Body of pancreas (tissue), 4 donors: ENCODE measurements at regions not wholly inside any gene's neighbourhood (a gene's known extent, or its start where the extent isn't known, plus 50 kb on each side); places are given as distances from the start of the nearest gene placed in this dataset.

Source experiments
- CTCF ChIP-seq, 7 experiments: fragments of 450-650 bp in 4 of 7; fragments of 200-600 bp in 3 of 7; sonication (generic) in 3 of 7; IDR thresholded peaks; one replicate each; pipeline ENCODE4 v1.5.1; 2016 to 2019; ENCODE audit warnings: antibody characterized with exemption in 7 of 7
- POLR2A ChIP-seq, 3 donors: fragments of 450-650 bp; IDR thresholded peaks; one replicate each; pipeline ENCODE4 v1.6.1; 2016; ENCODE audit warnings: antibody characterized with exemption in 3 of 3, mild to moderate bottlenecking in 2 of 3

DNA sequence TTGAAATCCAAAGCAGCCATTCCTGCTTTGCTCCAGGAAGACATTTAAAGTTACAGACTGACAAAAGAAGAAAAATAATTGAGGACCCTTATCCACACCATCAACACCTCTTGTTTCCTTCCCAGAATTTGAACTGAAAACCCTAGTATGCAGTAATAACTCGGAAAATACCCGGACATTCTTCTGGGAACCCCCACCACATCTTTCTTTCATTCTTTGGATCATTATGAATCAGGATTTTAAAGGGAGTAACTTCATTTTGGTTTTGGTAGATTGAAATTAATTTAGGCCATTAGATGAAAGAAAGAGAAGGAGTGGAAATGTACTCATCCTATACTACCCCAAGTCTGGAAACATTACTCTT is 213.8 kb upstream of the MARCKS start:
- TF ChIP-seq CTCF (IDR thresholded peaks at IDR 0.05) (no peak), POLR2A (IDR thresholded peaks at IDR 0.05) (no peak)
